OCI-LY7 (cell line): ENCODE measurements at regions not wholly inside any gene's neighbourhood (a gene's known extent, or its start where the extent isn't known, plus 50 kb on each side); places are given as distances from the start of the nearest gene placed in this dataset.

Source experiments
- CTCF ChIP-seq: fragments of 200-600 bp; sonication (generic); conservative IDR thresholded peaks from 2 replicates; pipeline ENCODE4 v1.5.1; 2014; ENCODE audit warnings: mild to moderate bottlenecking, antibody characterized with exemption, low read length, moderate library complexity, mixed read lengths
- EZH2phosphoT487 ChIP-seq: fragments of 200-600 bp; sonication (generic); IDR thresholded peaks from 2 replicates; pipeline ENCODE4 v1.6.1; 2018; ENCODE audit warnings: low read depth, borderline replicate concordance, mild to moderate bottlenecking, mixed run types, antibody characterized with exemption, low read length, moderate library complexity, mixed read lengths

DNA sequence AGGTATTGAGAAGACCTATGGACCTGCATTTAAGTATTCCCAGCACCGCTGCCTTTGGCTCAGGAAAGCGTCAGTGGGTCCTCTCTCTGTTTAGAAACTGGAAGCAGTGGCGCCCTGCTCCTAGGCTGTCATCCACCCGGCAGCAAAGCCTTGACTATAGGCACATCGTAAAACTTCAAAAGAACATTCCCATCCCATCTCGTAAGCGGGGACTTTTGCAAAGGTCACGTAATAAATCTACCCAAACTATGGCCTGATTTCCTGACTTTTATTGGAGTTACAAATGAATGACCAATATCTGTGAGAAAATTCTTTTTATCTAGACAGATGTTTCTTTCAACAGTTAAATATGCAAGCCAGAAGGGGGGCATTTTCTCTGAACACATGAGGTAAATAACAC lies 115.8 kb upstream of the TCERG1L start:
- TF ChIP-seq CTCF (no peak), EZH2phosphoT487 (no peak)
